ENCODE measurements at regions not wholly inside any gene's neighbourhood (a gene's known extent, or its start where the extent isn't known, plus 50 kb on each side); places are given as distances from the start of the nearest gene placed in this dataset.

GRCh38 chr2:70036290-70036689, 51.0 kb upstream of the PCBP1 start:
- no peak for DNase-seq

GRCh38 chr2:70035344-70035844, 51.9 kb upstream of the PCBP1 start:
- DNase-seq = no peak

GRCh38 chr2:70030724-70031420, 56.4 kb upstream of the PCBP1 start:
- no peak for DNase-seq

- peak; percentile 32 for DNase-seq
Measured at GRCh38 chr2:70029814-70030409, 57.4 kb upstream of the PCBP1 start.

GRCh38 chr2:70024284-70024683, 62.9 kb upstream of the ASPRV1 start:
- no peak for DNase-seq

GRCh38 chr2:70019096-70019495, 57.7 kb upstream of the ASPRV1 start:
- DNase-seq = no peak

GRCh38 chr2:70017962-70018361, 56.5 kb upstream of the ASPRV1 start:
- no peak for DNase-seq

- DNase-seq = no peak
Measured at GRCh38 chr2:70014959-70015358, 53.5 kb upstream of the ASPRV1 start.

- no peak for DNase-seq
Measured at GRCh38 chr2:70012887-70013286, 51.5 kb upstream of the ASPRV1 start.

- no peak for DNase-seq
Measured at GRCh38 chr2:70011786-70012185, 50.4 kb upstream of the ASPRV1 start.

GRCh38 chr2:70011335-70011734, 49.9 kb upstream of the ASPRV1 start:
- DNase-seq = no peak

Measured in right kidney (tissue), 1 donor.